WTC11 (cell line): ENCODE measurements at regions not wholly inside any gene's neighbourhood (a gene's known extent, or its start where the extent isn't known, plus 50 kb on each side); places are given as distances from the start of the nearest gene placed in this dataset.
"Not testable (repeated sequence)": the region's sequence is repeated elsewhere in the genome, so short reads cannot be mapped to it uniquely, and the experiment has no call there.

Experiments
- ATAC-seq: fragments of 200-7000 bp; cut with Tn5 transposase; 2 replicates; pipeline ENCODE4 v1.10.0; 2021; ENCODE audit warnings: mild to moderate bottlenecking, moderate library complexity
- CTCF ChIA-PET: fragments of 300-600 bp; sonication (Branson Sonifier 250); formaldehyde crosslinking; loops from one replicate; lab custom pipeline; 2021; ENCODE audit warnings: antibody characterized with exemption; lab: Charles Lee
- POLR2A ChIA-PET: fragments of 350-600 bp; sonication (Branson Sonifier 250); formaldehyde crosslinking; loops from one replicate; lab custom pipeline; 2021; ENCODE audit warnings: antibody characterized with exemption; lab: Charles Lee
- DNase-seq: peaks from one replicate; pipeline ENCODE4 v3.0.0; 2021; ENCODE audit warnings: low spot score
- H3K27ac Mint-ChIP-seq: 2 replicates; pipeline ENCODE4 v1.8.0; 2021; ENCODE audit warnings: mixed read lengths
- H3K27me3 Mint-ChIP-seq: 2 replicates; pipeline ENCODE4 v1.8.0; 2021; ENCODE audit warnings: low read depth, mild to moderate bottlenecking, moderate library complexity, mixed read lengths
- H3K36me3 Mint-ChIP-seq: 2 replicates; pipeline ENCODE4 v1.8.0; 2021; ENCODE audit warnings: mixed read lengths
- H3K4me1 Mint-ChIP-seq: 2 replicates; pipeline ENCODE4 v1.8.0; 2022; ENCODE audit warnings: mixed read lengths
- H3K4me3 Mint-ChIP-seq: 2 replicates; pipeline ENCODE4 v1.8.0; 2021; ENCODE audit warnings: mild to moderate bottlenecking, moderate library complexity, mixed read lengths
- H3K9me3 Mint-ChIP-seq: 2 replicates; pipeline ENCODE4 v1.8.0; 2021; ENCODE audit warnings: mixed read lengths
- CREB1 ChIP-seq: sonication (generic); formaldehyde crosslinking; IDR thresholded peaks from 2 replicates; pipeline ENCODE4 v1.8.0; 2023; ENCODE audit warnings: mild to moderate bottlenecking, missing genetic modification reagents
- GRHL2 ChIP-seq: fragments of 250-450 bp; sonication (Bioruptor Pico); IDR thresholded peaks from 2 replicates; pipeline ENCODE4 v1.8.0; 2022; ENCODE audit warnings: mild to moderate bottlenecking, moderate library complexity; ENCODE audit not compliant: insufficient replicate concordance, severe bottlenecking
- NFE2L1 ChIP-seq: sonication (generic); formaldehyde crosslinking; IDR thresholded peaks from 2 replicates; pipeline ENCODE4 v1.8.1; 2023; ENCODE audit warnings: missing genetic modification reagents
- NR1H2 ChIP-seq: sonication (generic); formaldehyde crosslinking; IDR thresholded peaks from 2 replicates; pipeline ENCODE4 v1.9.0; 2021; ENCODE audit warnings: mild to moderate bottlenecking, moderate library complexity, missing genetic modification reagents
- SMAD4 ChIP-seq: sonication (generic); formaldehyde crosslinking; IDR thresholded peaks from 2 replicates; pipeline ENCODE4 v1.8.0; 2022; ENCODE audit warnings: mild to moderate bottlenecking, missing genetic modification reagents
- SOX15 ChIP-seq: fragments of 250-450 bp; sonication (Bioruptor Pico); IDR thresholded peaks from 2 replicates; pipeline ENCODE4 v1.9.0; 2021; ENCODE audit warnings: mild to moderate bottlenecking
- SP1 ChIP-seq: sonication (generic); formaldehyde crosslinking; conservative IDR thresholded peaks from 2 replicates; pipeline ENCODE4 v1.8.1; 2022; ENCODE audit warnings: missing genetic modification reagents
- ZNF219 ChIP-seq: sonication (generic); formaldehyde crosslinking; IDR thresholded peaks from 2 replicates; pipeline ENCODE4 v1.8.0; 2023; ENCODE audit warnings: missing genetic modification reagents, mild to moderate bottlenecking, borderline replicate concordance
- ZNF317 ChIP-seq: sonication (generic); formaldehyde crosslinking; IDR thresholded peaks from 2 replicates; pipeline ENCODE4 v1.8.1; 2023; ENCODE audit warnings: low read depth, mild to moderate bottlenecking, moderate library complexity, missing genetic modification reagents, borderline replicate concordance
- ZNF512 ChIP-seq: sonication (generic); formaldehyde crosslinking; IDR thresholded peaks from 2 replicates; pipeline ENCODE4 v1.8.1; 2022; ENCODE audit warnings: missing genetic modification reagents, borderline replicate concordance
- TF ChIP-seq, protein P1 (sequence below): sonication (generic); formaldehyde crosslinking; IDR thresholded peaks from 2 replicates; pipeline ENCODE4 v1.8.0; 2022; ENCODE audit warnings: mild to moderate bottlenecking, missing genetic modification reagents
- TF ChIP-seq, protein P2 (sequence below): fragments of 250-450 bp; sonication (Bioruptor Pico); IDR thresholded peaks from 2 replicates; pipeline ENCODE4 v1.9.0; 2021; ENCODE audit warnings: mild to moderate bottlenecking
- TF ChIP-seq, protein P3 (sequence below): sonication (generic); formaldehyde crosslinking; IDR thresholded peaks from 2 replicates; pipeline ENCODE4 v1.8.1; 2022; ENCODE audit warnings: low read depth, missing genetic modification reagents, borderline replicate concordance
- TF ChIP-seq, protein P4 (sequence below): sonication (generic); formaldehyde crosslinking; IDR thresholded peaks from 2 replicates; pipeline ENCODE4 v1.8.1; 2023; ENCODE audit warnings: mild to moderate bottlenecking, missing genetic modification reagents

GRCh38 chr1:234785471-234785919 lies 175.5 kb upstream of the IRF2BP2 start:
- CTCF ChIA-PET, H3K36me3 Mint-ChIP-seq, H3K9me3 Mint-ChIP-seq, H3K27me3 Mint-ChIP-seq, DNase-seq, H3K4me3 Mint-ChIP-seq, POLR2A ChIA-PET: not testable (repeated sequence)
- ATAC-seq, result peak; percentile 45
- peak overlapping the region; percentile 28; the same call in 1 of the 2 replicates for H3K27ac Mint-ChIP-seq
- peaks cover 10% of the 10 kb centered on the region for H3K4me1 Mint-ChIP-seq

GRCh38 chr1:234784108-234784507 lies 174.1 kb upstream of the IRF2BP2 start:
- DNase-seq, H3K27me3 Mint-ChIP-seq, CTCF ChIA-PET, ATAC-seq, H3K9me3 Mint-ChIP-seq, H3K36me3 Mint-ChIP-seq, H3K27ac Mint-ChIP-seq, H3K4me3 Mint-ChIP-seq, POLR2A ChIA-PET: not testable (repeated sequence)
- peaks cover 10% of the 10 kb centered on the region for H3K4me1 Mint-ChIP-seq
- peak; percentile 85; the same call in 1 of the 2 replicates for TF ChIP-seq ZNF512

DNA sequence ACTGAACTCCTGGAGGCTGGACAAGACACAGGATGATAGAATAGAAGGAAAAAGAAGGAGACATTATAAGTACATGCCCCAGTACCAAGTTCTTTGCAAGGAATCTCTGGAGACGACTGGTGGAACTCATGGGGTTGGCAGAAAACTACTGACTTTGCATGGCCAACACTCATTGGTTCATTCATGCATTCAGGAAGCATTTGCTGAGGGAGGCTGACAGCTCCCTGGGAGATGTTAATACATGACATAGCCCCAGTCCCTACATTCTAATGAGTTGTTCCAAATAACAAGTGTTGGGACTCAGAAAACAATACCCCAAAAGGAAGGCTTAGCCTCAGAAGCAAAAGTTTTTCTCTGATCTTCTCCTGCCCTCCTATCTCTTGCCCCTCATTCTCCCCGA lies 172.8 kb upstream of the IRF2BP2 start:
- CTCF ChIA-PET, result no interaction called here

GRCh38 chr1:234782105-234782751 lies 172.2 kb upstream of the IRF2BP2 start:
- no peaks in the 10 kb centered on the region for H3K36me3 Mint-ChIP-seq
- no peak overlapping the region for H3K27ac Mint-ChIP-seq
- DNase-seq (no peak), ATAC-seq (no peak)
- H3K4me3 Mint-ChIP-seq, result no peak overlapping the region
- ChIA-PET POLR2A (interaction anchor here (0.6 kb wide), 1 partner anchor 444 kb away, joined by 6 read pairs; no protein-coding TSS in a partner anchor), CTCF (no interaction called here)
- no peaks in the 10 kb centered on the region for H3K9me3 Mint-ChIP-seq
- H3K27me3 Mint-ChIP-seq, result no peaks in the 10 kb centered on the region
- H3K4me1 Mint-ChIP-seq, result peaks cover 10% of the 10 kb centered on the region
- TF ChIP-seq NR1H2 (CRISPR knock-in tag), result no peak
- no peak for TF ChIP-seq ZNF219 (CRISPR knock-in tag)
- no peak for TF ChIP-seq CREB1 (CRISPR knock-in tag)
- TF ChIP-seq, protein P1, sequence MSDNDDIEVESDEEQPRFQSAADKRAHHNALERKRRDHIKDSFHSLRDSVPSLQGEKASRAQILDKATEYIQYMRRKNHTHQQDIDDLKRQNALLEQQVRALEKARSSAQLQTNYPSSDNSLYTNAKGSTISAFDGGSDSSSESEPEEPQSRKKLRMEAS (CRISPR knock-in tag), result no peak
- TF ChIP-seq ZNF317 (CRISPR knock-in tag), result no peak
- TF ChIP-seq, protein P2, sequence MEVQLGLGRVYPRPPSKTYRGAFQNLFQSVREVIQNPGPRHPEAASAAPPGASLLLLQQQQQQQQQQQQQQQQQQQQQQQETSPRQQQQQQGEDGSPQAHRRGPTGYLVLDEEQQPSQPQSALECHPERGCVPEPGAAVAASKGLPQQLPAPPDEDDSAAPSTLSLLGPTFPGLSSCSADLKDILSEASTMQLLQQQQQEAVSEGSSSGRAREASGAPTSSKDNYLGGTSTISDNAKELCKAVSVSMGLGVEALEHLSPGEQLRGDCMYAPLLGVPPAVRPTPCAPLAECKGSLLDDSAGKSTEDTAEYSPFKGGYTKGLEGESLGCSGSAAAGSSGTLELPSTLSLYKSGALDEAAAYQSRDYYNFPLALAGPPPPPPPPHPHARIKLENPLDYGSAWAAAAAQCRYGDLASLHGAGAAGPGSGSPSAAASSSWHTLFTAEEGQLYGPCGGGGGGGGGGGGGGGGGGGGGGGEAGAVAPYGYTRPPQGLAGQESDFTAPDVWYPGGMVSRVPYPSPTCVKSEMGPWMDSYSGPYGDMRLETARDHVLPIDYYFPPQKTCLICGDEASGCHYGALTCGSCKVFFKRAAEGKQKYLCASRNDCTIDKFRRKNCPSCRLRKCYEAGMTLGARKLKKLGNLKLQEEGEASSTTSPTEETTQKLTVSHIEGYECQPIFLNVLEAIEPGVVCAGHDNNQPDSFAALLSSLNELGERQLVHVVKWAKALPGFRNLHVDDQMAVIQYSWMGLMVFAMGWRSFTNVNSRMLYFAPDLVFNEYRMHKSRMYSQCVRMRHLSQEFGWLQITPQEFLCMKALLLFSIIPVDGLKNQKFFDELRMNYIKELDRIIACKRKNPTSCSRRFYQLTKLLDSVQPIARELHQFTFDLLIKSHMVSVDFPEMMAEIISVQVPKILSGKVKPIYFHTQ (CRISPR knock-in tag), result no peak
- TF ChIP-seq SP1 (CRISPR knock-in tag), result no peak
- TF ChIP-seq, protein P3, sequence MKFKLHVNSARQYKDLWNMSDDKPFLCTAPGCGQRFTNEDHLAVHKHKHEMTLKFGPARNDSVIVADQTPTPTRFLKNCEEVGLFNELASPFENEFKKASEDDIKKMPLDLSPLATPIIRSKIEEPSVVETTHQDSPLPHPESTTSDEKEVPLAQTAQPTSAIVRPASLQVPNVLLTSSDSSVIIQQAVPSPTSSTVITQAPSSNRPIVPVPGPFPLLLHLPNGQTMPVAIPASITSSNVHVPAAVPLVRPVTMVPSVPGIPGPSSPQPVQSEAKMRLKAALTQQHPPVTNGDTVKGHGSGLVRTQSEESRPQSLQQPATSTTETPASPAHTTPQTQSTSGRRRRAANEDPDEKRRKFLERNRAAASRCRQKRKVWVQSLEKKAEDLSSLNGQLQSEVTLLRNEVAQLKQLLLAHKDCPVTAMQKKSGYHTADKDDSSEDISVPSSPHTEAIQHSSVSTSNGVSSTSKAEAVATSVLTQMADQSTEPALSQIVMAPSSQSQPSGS (CRISPR knock-in tag), result no peak
- no peak for TF ChIP-seq SOX15 (CRISPR knock-in tag)
- TF ChIP-seq, protein P4, sequence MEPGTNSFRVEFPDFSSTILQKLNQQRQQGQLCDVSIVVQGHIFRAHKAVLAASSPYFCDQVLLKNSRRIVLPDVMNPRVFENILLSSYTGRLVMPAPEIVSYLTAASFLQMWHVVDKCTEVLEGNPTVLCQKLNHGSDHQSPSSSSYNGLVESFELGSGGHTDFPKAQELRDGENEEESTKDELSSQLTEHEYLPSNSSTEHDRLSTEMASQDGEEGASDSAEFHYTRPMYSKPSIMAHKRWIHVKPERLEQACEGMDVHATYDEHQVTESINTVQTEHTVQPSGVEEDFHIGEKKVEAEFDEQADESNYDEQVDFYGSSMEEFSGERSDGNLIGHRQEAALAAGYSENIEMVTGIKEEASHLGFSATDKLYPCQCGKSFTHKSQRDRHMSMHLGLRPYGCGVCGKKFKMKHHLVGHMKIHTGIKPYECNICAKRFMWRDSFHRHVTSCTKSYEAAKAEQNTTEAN (CRISPR knock-in tag), result no peak
- TF ChIP-seq GRHL2 (CRISPR knock-in tag), result no peak

More for the DNA sequence above, 172.8 kb upstream of the IRF2BP2 start:
- POLR2A ChIA-PET, result no interaction called here
- Mint-ChIP-seq H3K36me3 (no peaks in the 10 kb centered on the region), H3K27ac (no peak overlapping the region), H3K9me3 (no peaks in the 10 kb centered on the region), H3K27me3 (no peaks in the 10 kb centered on the region), H3K4me1 (peaks cover 10% of the 10 kb centered on the region), H3K4me3 (no peak overlapping the region)
- DNase-seq, result no peak
- TF ChIP-seq SMAD4 (CRISPR knock-in tag), result no peak
- peak; percentile 27; the same call in 1 of the 2 replicates for TF ChIP-seq NFE2L1
- ATAC-seq, result peak; percentile 11; the same call in 1 of the 2 replicates
